ACHN (cell line): ENCODE measurements at regions not wholly inside any gene's neighbourhood (a gene's known extent, or its start where the extent isn't known, plus 50 kb on each side); places are given as distances from the start of the nearest gene placed in this dataset.

Source experiments
- DNase-seq: peaks from one replicate; pipeline ENCODE4 v3.0.0-alpha.2; 2015
- in situ Hi-C: cut with HindIII; loops from 2 replicates; pipeline ENCODE4 v1.10.0; 2017; ENCODE audit warnings: low sequenced_read_pairs, low pct_ligation_motif_present, low pct_unique_long_range_greater_than_20kb

GRCh38 chr11:127223026-127223425, 222.5 kb upstream of the KIRREL3 start:
- in situ Hi-C loops, result no loop called here
- no peak for DNase-seq

GRCh38 chr11:127219704-127220103, 219.1 kb upstream of the KIRREL3 start:
- no peak for DNase-seq
- in situ Hi-C loops, result no loop called here

- no peak for DNase-seq
- in situ Hi-C loops, result no loop called here
Measured at GRCh38 chr11:127218275-127218608, 217.7 kb upstream of the KIRREL3 start.

- no peak for DNase-seq
- in situ Hi-C loops, result no loop called here
Measured at GRCh38 chr11:127217452-127218274, 217.1 kb upstream of the KIRREL3 start.

GRCh38 chr11:127205688-127206217, 205.2 kb upstream of the KIRREL3 start:
- no peak for DNase-seq
- in situ Hi-C loops, result no loop called here

GRCh38 chr11:127203490-127203889, 202.9 kb upstream of the KIRREL3 start:
- no peak for DNase-seq
- in situ Hi-C loops, result no loop called here

- no peak for DNase-seq
Measured at GRCh38 chr11:127202105-127202504, 201.5 kb upstream of the KIRREL3 start.

GRCh38 chr11:127199306-127199801, 198.8 kb upstream of the KIRREL3 start:
- in situ Hi-C loops, result no loop called here

More at GRCh38 chr11:127202105-127202504, 201.5 kb upstream of the KIRREL3 start:
- in situ Hi-C loops, result no loop called here

GRCh38 chr11:127195501-127196120, 195.0 kb upstream of the KIRREL3 start:
- no peak for DNase-seq
- in situ Hi-C loops, result no loop called here

More at GRCh38 chr11:127199306-127199801, 198.8 kb upstream of the KIRREL3 start:
- DNase-seq, result no peak

- in situ Hi-C loops, result no loop called here
- DNase-seq, result no peak
Measured at GRCh38 chr11:127194521-127194920, 194.0 kb upstream of the KIRREL3 start.

GRCh38 chr11:127193950-127194349, 193.4 kb upstream of the KIRREL3 start:
- no peak for DNase-seq

GRCh38 chr11:127191689-127192088, 191.1 kb upstream of the KIRREL3 start:
- in situ Hi-C loops, result no loop called here
- no peak for DNase-seq

More at GRCh38 chr11:127193950-127194349, 193.4 kb upstream of the KIRREL3 start:
- in situ Hi-C loops, result no loop called here

- in situ Hi-C loops, result no loop called here
Measured at GRCh38 chr11:127191261-127191660, 190.7 kb upstream of the KIRREL3 start.

GRCh38 chr11:127182586-127183203, 182.1 kb upstream of the KIRREL3 start:
- DNase-seq, result no peak
- in situ Hi-C loops, result no loop called here

More at GRCh38 chr11:127191261-127191660, 190.7 kb upstream of the KIRREL3 start:
- DNase-seq, result no peak

- in situ Hi-C loops, result no loop called here
- DNase-seq, result no peak
Measured at GRCh38 chr11:127157225-127157624, 156.7 kb upstream of the KIRREL3 start.

GRCh38 chr11:127149410-127149809, 148.8 kb upstream of the KIRREL3 start:
- DNase-seq, result no peak
- in situ Hi-C loops, result no loop called here

- no peak for DNase-seq
- in situ Hi-C loops, result no loop called here
Measured at GRCh38 chr11:127143251-127143650, 142.7 kb upstream of the KIRREL3 start.

GRCh38 chr11:127138613-127139012, 138.0 kb upstream of the KIRREL3 start:
- in situ Hi-C loops, result no loop called here
- no peak for DNase-seq

GRCh38 chr11:127137771-127138280, 137.3 kb upstream of the KIRREL3 start:
- DNase-seq, result no peak
- in situ Hi-C loops, result no loop called here
